ENCODE measurements at regions not wholly inside any gene's neighbourhood (a gene's known extent, or its start where the extent isn't known, plus 50 kb on each side); places are given as distances from the start of the nearest gene placed in this dataset.

DNA sequence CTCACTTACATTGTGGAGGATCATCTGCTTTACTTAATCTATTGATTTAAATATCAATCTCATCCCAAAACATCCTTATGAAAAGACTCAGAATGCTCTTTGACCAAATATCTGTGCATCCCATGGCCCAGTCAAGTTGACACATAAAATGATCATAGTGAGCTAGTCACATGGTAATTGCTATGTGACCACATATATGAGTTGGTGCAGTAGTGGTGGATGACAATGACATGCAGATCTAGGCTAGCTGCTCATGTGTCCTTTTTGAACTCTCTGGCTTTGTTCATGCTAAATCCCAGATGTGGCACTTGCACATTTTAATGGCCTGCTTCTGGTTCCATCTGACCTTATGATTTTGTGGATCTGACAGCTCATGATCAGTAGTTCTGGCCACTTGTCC lies 156.2 kb downstream of the NFKBIZ start:
- TF ChIP-seq, protein P1, sequence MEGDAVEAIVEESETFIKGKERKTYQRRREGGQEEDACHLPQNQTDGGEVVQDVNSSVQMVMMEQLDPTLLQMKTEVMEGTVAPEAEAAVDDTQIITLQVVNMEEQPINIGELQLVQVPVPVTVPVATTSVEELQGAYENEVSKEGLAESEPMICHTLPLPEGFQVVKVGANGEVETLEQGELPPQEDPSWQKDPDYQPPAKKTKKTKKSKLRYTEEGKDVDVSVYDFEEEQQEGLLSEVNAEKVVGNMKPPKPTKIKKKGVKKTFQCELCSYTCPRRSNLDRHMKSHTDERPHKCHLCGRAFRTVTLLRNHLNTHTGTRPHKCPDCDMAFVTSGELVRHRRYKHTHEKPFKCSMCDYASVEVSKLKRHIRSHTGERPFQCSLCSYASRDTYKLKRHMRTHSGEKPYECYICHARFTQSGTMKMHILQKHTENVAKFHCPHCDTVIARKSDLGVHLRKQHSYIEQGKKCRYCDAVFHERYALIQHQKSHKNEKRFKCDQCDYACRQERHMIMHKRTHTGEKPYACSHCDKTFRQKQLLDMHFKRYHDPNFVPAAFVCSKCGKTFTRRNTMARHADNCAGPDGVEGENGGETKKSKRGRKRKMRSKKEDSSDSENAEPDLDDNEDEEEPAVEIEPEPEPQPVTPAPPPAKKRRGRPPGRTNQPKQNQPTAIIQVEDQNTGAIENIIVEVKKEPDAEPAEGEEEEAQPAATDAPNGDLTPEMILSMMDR (conservative IDR thresholded peaks at IDR 0.05; ENCODE audit: low read length): no peak
- no peak for TF ChIP-seq EZH2phosphoT487 (IDR thresholded peaks at IDR 0.05; ENCODE audit: borderline replicate concordance, low read depth, low read length)
